Bronchial epithelial cell (primary cell): ENCODE measurements at regions not wholly inside any gene's neighbourhood (a gene's known extent, or its start where the extent isn't known, plus 50 kb on each side); places are given as distances from the start of the nearest gene placed in this dataset.
A peak's percentile ranks its signal among the peaks of the same experiment; 100 is the strongest.

Experiments
- DNase-seq: peaks from one replicate; pipeline ENCODE4 v3.0.0-alpha.2; 2010; ENCODE audit warnings: low read depth
- FAIRE-seq: peaks from 2 replicates; lab custom pipeline; 2011; peaks lifted over from hg19 to GRCh38; lab: Jason Lieb, UNC
- H3K27me3 ChIP-seq: 2 replicates; pipeline ENCODE4 v1.5.1; 2011; ENCODE audit warnings: low read length; ENCODE audit not compliant: control insufficient read depth, insufficient read depth
- H3K36me3 ChIP-seq: 2 replicates; pipeline ENCODE4 v1.5.1; 2011; ENCODE audit warnings: low read length; ENCODE audit not compliant: control insufficient read depth, insufficient read depth
- H3K4me3 ChIP-seq: 2 replicates; pipeline ENCODE4 v1.5.1; 2011; ENCODE audit warnings: mild to moderate bottlenecking, low read depth, low read length, control low read depth
- TF ChIP-seq, protein P1 (sequence below): IDR thresholded peaks from 2 replicates; pipeline ENCODE4 v1.5.1; 2011; ENCODE audit warnings: mild to moderate bottlenecking, moderate library complexity, low read length, control low read depth, inconsistent platforms; ENCODE audit not compliant: insufficient read depth, severe bottlenecking

GRCh38 chr11:115922876-115923275 is 418.7 kb upstream of the CADM1 start:
- DNase-seq (no peak), FAIRE-seq (no peak)
- H3K27me3 ChIP-seq, result no peaks in the 10 kb centered on the region
- H3K36me3 ChIP-seq, result no peaks in the 10 kb centered on the region
- TF ChIP-seq, protein P1, sequence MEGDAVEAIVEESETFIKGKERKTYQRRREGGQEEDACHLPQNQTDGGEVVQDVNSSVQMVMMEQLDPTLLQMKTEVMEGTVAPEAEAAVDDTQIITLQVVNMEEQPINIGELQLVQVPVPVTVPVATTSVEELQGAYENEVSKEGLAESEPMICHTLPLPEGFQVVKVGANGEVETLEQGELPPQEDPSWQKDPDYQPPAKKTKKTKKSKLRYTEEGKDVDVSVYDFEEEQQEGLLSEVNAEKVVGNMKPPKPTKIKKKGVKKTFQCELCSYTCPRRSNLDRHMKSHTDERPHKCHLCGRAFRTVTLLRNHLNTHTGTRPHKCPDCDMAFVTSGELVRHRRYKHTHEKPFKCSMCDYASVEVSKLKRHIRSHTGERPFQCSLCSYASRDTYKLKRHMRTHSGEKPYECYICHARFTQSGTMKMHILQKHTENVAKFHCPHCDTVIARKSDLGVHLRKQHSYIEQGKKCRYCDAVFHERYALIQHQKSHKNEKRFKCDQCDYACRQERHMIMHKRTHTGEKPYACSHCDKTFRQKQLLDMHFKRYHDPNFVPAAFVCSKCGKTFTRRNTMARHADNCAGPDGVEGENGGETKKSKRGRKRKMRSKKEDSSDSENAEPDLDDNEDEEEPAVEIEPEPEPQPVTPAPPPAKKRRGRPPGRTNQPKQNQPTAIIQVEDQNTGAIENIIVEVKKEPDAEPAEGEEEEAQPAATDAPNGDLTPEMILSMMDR, result no peak
- no peak overlapping the region for H3K4me3 ChIP-seq

DNA sequence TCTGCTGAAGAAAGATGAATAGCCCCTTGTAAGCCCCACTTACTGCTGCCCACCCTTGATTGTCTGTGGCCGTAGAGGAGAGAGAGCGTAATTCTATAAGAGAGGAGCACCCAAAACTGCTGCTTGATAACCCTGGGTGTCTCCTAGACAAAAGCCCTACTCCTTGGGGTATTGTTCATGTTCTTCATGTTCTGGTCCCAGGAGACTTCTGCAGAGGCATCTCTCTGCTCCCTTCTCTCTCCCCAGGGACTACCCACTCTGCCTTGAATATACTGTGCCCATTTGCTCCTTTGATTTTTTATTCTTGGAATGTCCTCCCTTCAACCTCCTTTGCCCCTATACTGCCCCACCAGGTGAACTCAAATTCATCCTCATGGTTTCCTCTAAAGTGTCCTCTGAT is 417.8 kb upstream of the CADM1 start:
- no peak for DNase-seq
- Histone ChIP-seq H3K4me3 (no peak overlapping the region), H3K27me3 (no peaks in the 10 kb centered on the region), H3K36me3 (no peaks in the 10 kb centered on the region)
- FAIRE-seq, result no peak
- TF ChIP-seq, protein P1, result no peak

DNA sequence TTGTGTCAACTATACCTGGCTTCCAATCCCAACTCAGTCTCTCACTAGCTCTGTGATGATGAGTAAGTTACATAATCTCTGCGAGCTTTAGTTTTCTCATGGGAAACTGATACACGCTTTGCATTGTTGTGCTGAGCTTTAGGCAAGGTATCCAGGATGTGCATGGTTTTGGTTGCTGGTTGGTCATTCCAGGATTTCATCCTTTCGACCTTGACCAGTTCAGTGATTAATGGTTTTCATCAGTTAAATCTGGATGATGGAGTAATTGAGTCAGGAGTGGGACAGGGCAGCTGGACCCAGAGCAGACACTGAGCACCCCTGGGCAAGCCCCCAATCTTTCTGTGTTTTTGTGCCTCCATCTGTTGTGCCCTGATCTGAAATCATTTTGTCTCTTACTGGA is 417.3 kb upstream of the CADM1 start:
- FAIRE-seq (no peak), DNase-seq (no peak)
- no peaks in the 10 kb centered on the region for H3K36me3 ChIP-seq
- H3K4me3 ChIP-seq, result no peak overlapping the region
- H3K27me3 ChIP-seq, result no peaks in the 10 kb centered on the region
- TF ChIP-seq, protein P1, result no peak

DNA sequence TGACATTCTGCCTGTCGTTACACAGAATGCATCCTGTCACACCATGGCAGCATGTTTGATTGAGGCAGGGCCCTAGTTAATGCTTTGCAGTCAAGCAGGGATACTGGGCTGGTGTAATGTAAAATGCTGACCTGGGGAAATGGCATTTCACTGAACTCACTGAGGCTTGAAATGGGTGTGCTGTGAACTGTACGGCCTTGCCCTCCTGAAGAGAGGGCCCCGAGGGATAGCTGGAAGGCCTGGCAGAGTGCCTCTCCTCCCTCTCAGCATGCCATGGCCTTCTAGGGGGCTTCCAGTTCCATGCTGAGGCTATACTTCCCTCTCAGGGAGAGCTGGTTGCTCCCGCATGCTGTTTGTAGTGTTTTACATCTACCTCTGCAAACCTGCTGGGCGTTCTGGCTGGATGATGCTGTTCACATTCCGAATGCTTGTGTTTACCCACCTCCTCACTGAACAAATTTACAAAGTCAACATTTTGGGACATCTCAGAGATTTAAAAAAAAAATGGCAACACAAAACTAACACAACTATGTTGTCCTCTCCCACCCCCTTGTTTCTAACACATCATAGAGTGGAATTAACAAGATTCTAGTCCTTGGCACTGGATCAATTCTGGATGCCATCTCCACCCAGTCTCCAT is 416.7 kb upstream of the CADM1 start:
- FAIRE-seq, result peak; percentile 66

GRCh38 chr11:115920092-115920461 is 415.9 kb upstream of the CADM1 start:
- TF ChIP-seq, protein P1, result no peak

More for the DNA sequence above, 416.7 kb upstream of the CADM1 start:
- Histone ChIP-seq H3K36me3 (no peaks in the 10 kb centered on the region), H3K27me3 (no peaks in the 10 kb centered on the region), H3K4me3 (no peak overlapping the region)
- TF ChIP-seq, protein P1, result no peak
- DNase-seq, result no peak

More at GRCh38 chr11:115920092-115920461, 415.9 kb upstream of the CADM1 start:
- FAIRE-seq (peak; percentile 7), DNase-seq (peak; percentile 1)
- Histone ChIP-seq H3K27me3 (no peaks in the 10 kb centered on the region), H3K36me3 (no peaks in the 10 kb centered on the region), H3K4me3 (no peak overlapping the region)
